Astrocyte of the cerebellum (primary cell): ENCODE measurements at regions not wholly inside any gene's neighbourhood (a gene's known extent, or its start where the extent isn't known, plus 50 kb on each side); places are given as distances from the start of the nearest gene placed in this dataset.

Source experiments
- DNase-seq: peaks from one replicate; pipeline ENCODE4 v3.0.0-alpha.2; 2011; ENCODE audit warnings: low read depth
- H3K4me3 ChIP-seq: 2 replicates; pipeline ENCODE4 v1.5.1; 2011; ENCODE audit warnings: mild to moderate bottlenecking, low read depth, low read length, moderate library complexity
- CTCF ChIP-seq: IDR thresholded peaks from 2 replicates; pipeline ENCODE4 v1.5.1; 2012; ENCODE audit warnings: low read length, low read depth, moderate library complexity, mild to moderate bottlenecking; ENCODE audit errors: missing control alignments
- in situ Hi-C: cut with HindIII; loops from 2 replicates; pipeline ENCODE4 v1.10.0; 2017; ENCODE audit warnings: low sequenced_read_pairs

GRCh38 chr10:129372172-129372571 is 94.9 kb upstream of the MGMT start:
- no peak overlapping the region for H3K4me3 ChIP-seq
- no peak for DNase-seq
- no peak for TF ChIP-seq CTCF
- in situ Hi-C loops, result no loop called here

DNA sequence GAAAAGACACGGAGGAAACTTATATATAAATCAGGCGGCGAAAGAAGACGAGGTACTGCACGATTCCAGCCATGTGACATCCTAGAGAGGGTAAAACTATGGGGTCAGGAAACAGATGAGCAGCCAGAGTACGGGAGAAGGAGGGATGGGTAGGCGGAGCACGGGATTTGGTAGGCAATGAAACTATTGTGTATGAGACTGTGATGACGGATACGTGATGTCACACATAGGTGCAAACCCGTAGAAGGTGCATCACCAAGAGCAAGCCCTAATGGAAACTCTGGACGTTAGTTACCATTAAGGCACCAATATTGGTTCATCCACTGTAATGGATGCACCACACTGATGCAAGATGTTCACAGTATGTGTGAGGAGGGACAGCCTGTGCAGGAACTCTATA is 93.8 kb upstream of the MGMT start:
- TF ChIP-seq CTCF, result no peak
- no peak for DNase-seq
- no peak overlapping the region for H3K4me3 ChIP-seq
- in situ Hi-C loops, result no loop called here

DNA sequence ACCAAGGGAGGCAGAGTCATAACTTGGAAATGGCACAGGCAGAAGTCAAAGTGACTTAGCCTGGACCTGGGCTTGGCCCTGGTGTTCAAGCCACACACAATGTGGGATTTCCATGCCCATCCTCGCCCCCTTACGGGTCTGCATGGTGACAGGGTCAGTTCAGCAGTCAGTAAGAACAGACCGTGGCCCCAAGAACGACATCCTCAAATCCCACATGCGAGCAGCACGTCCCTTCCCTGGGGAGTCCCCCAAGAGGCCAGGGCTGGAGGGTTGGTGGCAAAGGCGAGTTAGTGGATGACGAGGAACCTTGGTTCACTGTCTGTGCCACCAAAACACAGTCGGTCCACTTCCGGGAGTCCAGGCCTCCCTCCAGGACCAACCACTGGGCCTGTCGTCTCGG is 93.3 kb upstream of the MGMT start:
- DNase-seq, result no peak
- in situ Hi-C loops, result no loop called here
- TF ChIP-seq CTCF, result no peak
- H3K4me3 ChIP-seq, result no peak overlapping the region

DNA sequence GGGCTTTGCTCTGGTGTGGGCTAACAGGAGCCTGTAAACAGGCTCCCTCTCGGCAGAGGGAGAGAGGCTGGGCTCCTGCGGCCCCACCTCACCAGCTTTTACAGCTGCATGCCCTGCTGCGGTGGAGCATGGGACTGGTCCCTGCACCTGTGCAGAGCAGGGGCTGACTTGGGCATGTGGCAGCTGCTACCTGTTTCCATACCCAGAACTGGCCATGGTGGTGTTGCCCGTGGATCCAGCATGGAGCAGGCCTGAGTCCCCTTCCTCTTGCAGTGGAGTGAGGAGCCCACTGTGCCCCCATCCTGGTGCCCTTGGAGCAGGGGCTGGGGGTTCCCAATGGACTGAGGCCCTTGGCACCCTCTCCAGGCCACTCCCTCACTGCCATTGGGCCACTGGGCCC is 91.9 kb upstream of the MGMT start:
- in situ Hi-C loops, result no loop called here
- H3K4me3 ChIP-seq, result no peak overlapping the region
- no peak for DNase-seq
- TF ChIP-seq CTCF, result no peak

GRCh38 chr10:129375912-129376311 is 91.1 kb upstream of the MGMT start:
- DNase-seq, result no peak
- no peak for TF ChIP-seq CTCF
- H3K4me3 ChIP-seq, result no peak overlapping the region
- in situ Hi-C loops, result no loop called here

DNA sequence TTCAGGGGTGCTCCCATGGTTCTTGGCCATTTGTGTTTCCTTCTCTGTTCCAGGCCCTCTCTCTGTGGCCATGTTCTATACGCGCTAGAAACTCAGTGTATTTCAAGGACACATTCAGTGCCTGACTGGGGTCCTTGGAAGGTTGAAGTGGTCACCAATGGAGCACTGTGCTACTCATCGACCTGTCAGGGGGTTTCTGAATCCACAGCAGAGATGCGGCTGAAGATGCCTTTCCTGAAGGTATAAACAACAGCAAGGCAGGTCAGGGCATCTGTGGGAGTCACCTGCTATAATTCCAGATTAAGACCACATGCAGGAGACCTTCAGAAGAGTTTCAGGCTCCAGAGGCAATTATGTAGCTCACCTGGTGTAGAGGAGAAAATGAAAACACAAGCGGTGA is 86.8 kb upstream of the MGMT start:
- no peak overlapping the region for H3K4me3 ChIP-seq
- in situ Hi-C loops, result no loop called here
- DNase-seq, result no peak
- TF ChIP-seq CTCF, result no peak

GRCh38 chr10:129381741-129382140 is 85.3 kb upstream of the MGMT start:
- no peak for DNase-seq
- in situ Hi-C loops, result no loop called here
- no peak overlapping the region for H3K4me3 ChIP-seq
- no peak for TF ChIP-seq CTCF
